ENCODE measurements at regions not wholly inside any gene's neighbourhood (a gene's known extent, or its start where the extent isn't known, plus 50 kb on each side); places are given as distances from the start of the nearest gene placed in this dataset.

- no peak for TF ChIP-seq CTCF (IDR thresholded peaks at IDR 0.05; ENCODE audit: low read depth, low read length)
- no peak overlapping the region for H3K4me3 ChIP-seq (ENCODE audit: low read depth, low read length)
Observed at GRCh38 chr5:87570366-87570765, 157.6 kb upstream of the CCNH start.

GRCh38 chr5:87562068-87562467 lies 149.3 kb upstream of the CCNH start:
- TF ChIP-seq CTCF (IDR thresholded peaks at IDR 0.05; ENCODE audit: low read depth, low read length), result no peak
- H3K4me3 ChIP-seq (ENCODE audit: low read depth, low read length), result no peak overlapping the region

GRCh38 chr5:87560528-87560927 lies 147.8 kb upstream of the CCNH start:
- H3K4me3 ChIP-seq (ENCODE audit: low read depth, low read length), result no peak overlapping the region
- TF ChIP-seq CTCF (IDR thresholded peaks at IDR 0.05; ENCODE audit: low read depth, low read length), result no peak

GRCh38 chr5:87551911-87552310 lies 139.2 kb upstream of the CCNH start:
- no peak overlapping the region for H3K4me3 ChIP-seq (ENCODE audit: low read depth, low read length)
- TF ChIP-seq CTCF (IDR thresholded peaks at IDR 0.05; ENCODE audit: low read depth, low read length), result no peak

- H3K4me3 ChIP-seq (ENCODE audit: low read depth, low read length), result no peak overlapping the region
- no peak for TF ChIP-seq CTCF (IDR thresholded peaks at IDR 0.05; ENCODE audit: low read depth, low read length)
Observed at GRCh38 chr5:87541676-87542075, 128.9 kb upstream of the CCNH start.

- TF ChIP-seq CTCF (IDR thresholded peaks at IDR 0.05; ENCODE audit: low read depth, low read length), result no peak
- no peak overlapping the region for H3K4me3 ChIP-seq (ENCODE audit: low read depth, low read length)
Observed at GRCh38 chr5:87541033-87541432, 128.3 kb upstream of the CCNH start.

- no peak for TF ChIP-seq CTCF (IDR thresholded peaks at IDR 0.05; ENCODE audit: low read depth, low read length)
- no peak overlapping the region for H3K4me3 ChIP-seq (ENCODE audit: low read depth, low read length)
Observed at GRCh38 chr5:87539839-87540238, 127.1 kb upstream of the CCNH start.
